Breast epithelium (tissue), 4 donors: ENCODE measurements at regions not wholly inside any gene's neighbourhood (a gene's known extent, or its start where the extent isn't known, plus 50 kb on each side); places are given as distances from the start of the nearest gene placed in this dataset.
"Not testable (repeated sequence)": the region's sequence is repeated elsewhere in the genome, so short reads cannot be mapped to it uniquely, and the experiment has no call there.

Experiments used
- DNase-seq, 2 donors: peaks; one replicate each; pipeline ENCODE4 v3.0.0-alpha.2; 2019; ENCODE audit warnings: low spot score in 2 of 2
- H3K27ac ChIP-seq, 2 donors: fragments of 200-600 bp; sonication (generic) in 1 of 2; one replicate each; pipeline ENCODE4 v1.5.1; 2016 to 2019; ENCODE audit warnings: mild to moderate bottlenecking in 1 of 2
- H3K27me3 ChIP-seq, 2 donors: fragments of 200-600 bp; sonication (generic) in 1 of 2; one replicate each; pipeline versions ENCODE4 v1.5.1 to v1.6.0; 2017 to 2019; ENCODE audit warnings: control low read depth in 1 of 2, mild to moderate bottlenecking in 1 of 2
- H3K36me3 ChIP-seq: fragments of 200-600 bp; one replicate; pipeline ENCODE4 v1.5.1; 2019
- H3K4me1 ChIP-seq, 2 donors: fragments of 200-600 bp; sonication (generic); one replicate each; pipeline ENCODE4 v1.5.1; 2016 to 2019; ENCODE audit warnings: control low read depth in 1 of 2
- H3K4me3 ChIP-seq, 3 donors: fragments of 200-600 bp; sonication (generic); 1 replicate in 2 of 3; 2 replicates in 1 of 3; pipeline ENCODE4 v1.5.1; 2016 to 2019; ENCODE audit warnings: mild to moderate bottlenecking in 3 of 3, moderate library complexity in 2 of 3
- H3K9me3 ChIP-seq, 2 donors: fragments of 200-600 bp; sonication (generic) in 1 of 2; one replicate each; pipeline ENCODE4 v1.5.1; 2016 to 2019; ENCODE audit warnings: control low read depth in 1 of 2
- CTCF ChIP-seq, 3 donors: fragments of 450-650 bp; IDR thresholded peaks; one replicate each; pipeline ENCODE4 v1.5.1; 2016 to 2017; ENCODE audit warnings: antibody characterized with exemption in 3 of 3, mild to moderate bottlenecking in 3 of 3, moderate library complexity in 3 of 3
- POLR2A ChIP-seq: fragments of 450-650 bp; IDR thresholded peaks from one replicate; pipeline ENCODE4 v1.6.1; 2016; ENCODE audit warnings: antibody characterized with exemption, mild to moderate bottlenecking, moderate library complexity
- POLR2AphosphoS5 ChIP-seq, 3 donors: sonication (generic); formaldehyde crosslinking; IDR thresholded peaks; one replicate each; pipeline ENCODE4 v1.6.1; 2017; ENCODE audit warnings: antibody characterized with exemption in 3 of 3
- intact Hi-C: fragments of 100-400 bp; cut with DNase I; formaldehyde crosslinking; loops from one replicate; pipeline ENCODE4 v1.15.1; 2023; ENCODE audit warnings: low total_unique reads

- intact Hi-C loops = no loop called here
- H3K9me3 ChIP-seq = no peaks in the 10 kb centered on the region
- no peak for TF ChIP-seq CTCF (IDR thresholded peaks at IDR 0.05)
- no peak for TF ChIP-seq POLR2A
- TF ChIP-seq POLR2AphosphoS5 (IDR thresholded peaks at IDR 0.05) = no peak
- no peak overlapping the region for H3K4me3 ChIP-seq
- H3K27ac ChIP-seq = no peak overlapping the region
- no peaks in the 10 kb centered on the region for H3K4me1 ChIP-seq
- no peaks in the 10 kb centered on the region for H3K36me3 ChIP-seq
- no peak for DNase-seq
- H3K27me3 ChIP-seq = no peaks in the 10 kb centered on the region
These were observed 392.7 kb upstream of the AUTS2 start for GRCh38 chr7:69205581-69205980.

GRCh38 chr7:69208276-69208675 is 390.0 kb upstream of the AUTS2 start:
- intact Hi-C loops = no loop called here
- Histone ChIP-seq H3K4me3 (no peak overlapping the region), H3K4me1 (no peaks in the 10 kb centered on the region), H3K9me3 (no peaks in the 10 kb centered on the region), H3K27ac (no peak overlapping the region), H3K36me3 (no peaks in the 10 kb centered on the region), H3K27me3 (no peaks in the 10 kb centered on the region)
- DNase-seq = no peak
- TF ChIP-seq CTCF (IDR thresholded peaks at IDR 0.05) (no peak), POLR2AphosphoS5 (IDR thresholded peaks at IDR 0.05) (no peak), POLR2A (no peak)

GRCh38 chr7:69208848-69209247 is 389.4 kb upstream of the AUTS2 start:
- H3K27me3 ChIP-seq = no peaks in the 10 kb centered on the region
- intact Hi-C loops = no loop called here
- no peaks in the 10 kb centered on the region for H3K9me3 ChIP-seq
- no peak for DNase-seq
- H3K4me1 ChIP-seq = no peaks in the 10 kb centered on the region
- H3K4me3 ChIP-seq = no peak overlapping the region
- TF ChIP-seq POLR2A (no peak), CTCF (IDR thresholded peaks at IDR 0.05) (no peak), POLR2AphosphoS5 (IDR thresholded peaks at IDR 0.05) (no peak)
- H3K36me3 ChIP-seq = no peaks in the 10 kb centered on the region
- H3K27ac ChIP-seq = no peak overlapping the region

DNA sequence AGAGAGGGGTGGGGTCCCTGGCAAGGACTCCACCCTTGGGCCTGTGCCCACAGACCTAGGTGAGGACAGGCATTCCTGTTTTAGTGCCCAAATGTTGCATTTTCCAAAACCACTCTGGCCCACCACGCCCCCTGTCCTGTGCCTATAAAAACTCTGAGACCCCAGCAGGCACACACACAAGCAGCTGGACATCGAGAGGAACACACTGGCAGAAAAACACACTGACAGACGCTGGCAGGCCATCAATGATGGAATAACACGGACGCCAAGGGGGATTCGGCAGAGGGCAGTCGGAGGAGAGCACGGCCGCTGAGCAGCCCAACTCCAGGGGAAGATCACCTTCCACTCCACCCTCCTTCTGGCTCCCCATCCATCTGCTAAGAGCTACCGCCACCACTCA is 386.9 kb upstream of the AUTS2 start:
- TF ChIP-seq CTCF (IDR thresholded peaks at IDR 0.05) (no peak), POLR2A (no peak), POLR2AphosphoS5 (IDR thresholded peaks at IDR 0.05) (no peak)
- Histone ChIP-seq H3K4me3 (no peak overlapping the region), H3K9me3 (no peaks in the 10 kb centered on the region), H3K36me3 (no peaks in the 10 kb centered on the region), H3K4me1 (no peaks in the 10 kb centered on the region), H3K27ac (no peak overlapping the region), H3K27me3 (no peaks in the 10 kb centered on the region)
- intact Hi-C loops = loop anchor here (5.0 kb wide), 1 partner anchor 1619 kb away; no protein-coding TSS in a partner anchor
- no peak for DNase-seq

DNA sequence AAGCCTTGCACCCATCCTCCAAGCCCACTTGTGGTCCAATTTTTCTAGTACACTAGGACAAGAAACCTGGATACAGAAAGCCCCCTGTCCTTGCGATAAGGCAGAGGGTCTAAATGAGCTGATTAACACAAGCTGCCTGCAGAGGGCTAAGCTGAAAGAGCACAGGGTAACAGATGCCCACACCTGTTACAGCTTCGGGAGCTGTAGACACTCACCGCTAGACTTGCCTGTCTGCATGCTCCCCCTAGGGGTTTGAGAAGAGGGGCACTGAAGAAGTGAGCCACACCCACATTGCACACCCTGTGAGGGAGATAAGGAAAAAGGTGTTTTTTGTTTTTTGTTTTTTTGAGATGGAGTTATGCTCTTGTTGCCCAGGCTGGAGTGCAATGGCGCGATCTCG is 386.5 kb upstream of the AUTS2 start:
- Histone ChIP-seq H3K4me3 (no peak overlapping the region), H3K4me1 (no peaks in the 10 kb centered on the region), H3K27me3 (no peaks in the 10 kb centered on the region), H3K36me3 (no peaks in the 10 kb centered on the region), H3K9me3 (no peaks in the 10 kb centered on the region), H3K27ac (no peak overlapping the region)
- no peak for DNase-seq
- intact Hi-C loops = loop anchor here (5.0 kb wide), 1 partner anchor 1619 kb away; no protein-coding TSS in a partner anchor
- TF ChIP-seq POLR2AphosphoS5 (IDR thresholded peaks at IDR 0.05) = no peak

DNA sequence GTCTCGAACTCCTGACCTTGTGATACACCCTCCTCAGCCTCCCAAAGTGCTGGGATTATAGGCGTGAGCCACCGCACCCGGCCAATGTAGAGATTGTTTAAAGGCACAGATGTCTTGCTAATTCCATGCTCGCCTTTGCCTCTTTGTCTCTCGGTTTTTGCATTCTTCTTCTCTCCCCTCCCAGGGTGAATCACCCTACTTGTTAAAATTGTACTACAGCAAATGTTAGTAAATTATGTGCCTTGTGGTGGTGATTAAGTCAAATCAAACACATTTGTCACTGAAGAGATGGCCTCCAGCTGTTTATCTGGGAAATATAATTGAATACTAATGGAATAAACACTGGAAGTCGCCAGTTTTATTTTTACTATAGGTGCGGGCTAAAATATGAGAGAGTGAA is 384.4 kb upstream of the AUTS2 start:
- no peak for DNase-seq
- no peaks in the 10 kb centered on the region for H3K36me3 ChIP-seq
- H3K27ac ChIP-seq = no peak overlapping the region
- H3K4me3 ChIP-seq = no peak overlapping the region
- H3K9me3 ChIP-seq = no peaks in the 10 kb centered on the region
- no peaks in the 10 kb centered on the region for H3K27me3 ChIP-seq
- H3K4me1 ChIP-seq = no peaks in the 10 kb centered on the region
- TF ChIP-seq POLR2A = no peak
- TF ChIP-seq CTCF (IDR thresholded peaks at IDR 0.05) = no peak
- TF ChIP-seq POLR2AphosphoS5 (IDR thresholded peaks at IDR 0.05) = no peak
- intact Hi-C loops = loop anchor here (5.0 kb wide), 1 partner anchor 1622 kb away; no protein-coding TSS in a partner anchor

- H3K4me3 ChIP-seq, DNase-seq, intact Hi-C loops, H3K36me3 ChIP-seq, H3K27me3 ChIP-seq, H3K4me1 ChIP-seq, H3K27ac ChIP-seq, H3K9me3 ChIP-seq: not testable (repeated sequence)
These were observed 382.8 kb upstream of the AUTS2 start for GRCh38 chr7:69215516-69215915.
